H9 (cell line): ENCODE measurements at regions not wholly inside any gene's neighbourhood (a gene's known extent, or its start where the extent isn't known, plus 50 kb on each side); places are given as distances from the start of the nearest gene placed in this dataset.

Source experiments
- DNase-seq: peaks from one replicate; pipeline ENCODE4 v3.0.0-alpha.2; 2017
- H2AFZ ChIP-seq: one replicate; pipeline ENCODE4 v1.6.1; 2013; ENCODE audit warnings: mild to moderate bottlenecking, low read length, control low read depth, moderate library complexity
- H2AK5ac ChIP-seq: 2 replicates; pipeline ENCODE4 v1.6.1; 2013; ENCODE audit warnings: low read length, control low read depth, mixed read lengths; ENCODE audit not compliant: insufficient read length
- H2BK120ac ChIP-seq: one replicate; pipeline ENCODE4 v1.6.1; 2013; ENCODE audit warnings: low read depth, mild to moderate bottlenecking, low read length, control low read depth, inconsistent platforms; ENCODE audit not compliant: poor library complexity, severe bottlenecking
- H2BK12ac ChIP-seq: 2 replicates; pipeline ENCODE4 v1.6.1; 2013; ENCODE audit warnings: low read length, control low read depth, mixed read lengths, low read depth; ENCODE audit not compliant: insufficient read length
- H2BK15ac ChIP-seq: 2 replicates; pipeline ENCODE4 v1.6.1; 2013; ENCODE audit warnings: low read depth, low read length, control low read depth
- H2BK20ac ChIP-seq: one replicate; pipeline ENCODE4 v1.6.1; 2013; ENCODE audit warnings: low read depth, mild to moderate bottlenecking, low read length, control low read depth, inconsistent platforms; ENCODE audit not compliant: poor library complexity, severe bottlenecking
- H2BK5ac ChIP-seq: 2 replicates; pipeline ENCODE4 v1.6.1; 2013; ENCODE audit warnings: low read length, control low read depth, mixed read lengths; ENCODE audit not compliant: insufficient read length
- H3K14ac ChIP-seq: 2 replicates; pipeline ENCODE4 v1.6.1; 2013; ENCODE audit warnings: low read length, control low read depth; ENCODE audit not compliant: insufficient read depth
- H3K18ac ChIP-seq: 2 replicates; pipeline ENCODE4 v1.6.1; 2013; ENCODE audit warnings: low read depth, mild to moderate bottlenecking, mixed read lengths, low read length, control low read depth; ENCODE audit not compliant: insufficient read length
- H3K23ac ChIP-seq: 2 replicates; pipeline ENCODE4 v1.6.1; 2013; ENCODE audit warnings: low read length, control low read depth, mixed read lengths, low read depth; ENCODE audit not compliant: insufficient read length
- H3K23me2 ChIP-seq: 2 replicates; pipeline ENCODE4 v1.6.1; 2013; ENCODE audit warnings: low read depth, mild to moderate bottlenecking, mixed read lengths, low read length, control low read depth; ENCODE audit not compliant: insufficient read length, poor library complexity, severe bottlenecking
- H3K27ac ChIP-seq: 2 replicates; pipeline ENCODE4 v1.5.1; 2013; ENCODE audit warnings: low read length, control low read depth, mixed read lengths, low read depth; ENCODE audit not compliant: insufficient read length
- H3K27me3 ChIP-seq: 2 replicates; pipeline ENCODE4 v1.6.1; 2013; ENCODE audit warnings: low read length, control low read depth, inconsistent platforms; ENCODE audit not compliant: insufficient read depth
- H3K4ac ChIP-seq: 2 replicates; pipeline ENCODE4 v1.6.1; 2013; ENCODE audit warnings: low read depth, mild to moderate bottlenecking, control low read depth, inconsistent platforms, low read length, moderate library complexity
- H3K4me1 ChIP-seq: 2 replicates; pipeline ENCODE4 v1.6.1; 2013; ENCODE audit warnings: low read length, control low read depth, inconsistent platforms; ENCODE audit not compliant: insufficient read depth
- H3K4me2 ChIP-seq: 2 replicates; pipeline ENCODE4 v1.6.1; 2013; ENCODE audit warnings: low read length, control low read depth, mixed read lengths; ENCODE audit not compliant: insufficient read length, insufficient read depth
- H3K56ac ChIP-seq: 2 replicates; pipeline ENCODE4 v1.6.1; 2013; ENCODE audit warnings: low read depth, mild to moderate bottlenecking, mixed read lengths, low read length, control low read depth; ENCODE audit not compliant: insufficient read length
- H3K79me1 ChIP-seq: 2 replicates; pipeline ENCODE4 v1.6.1; 2013; ENCODE audit warnings: low read depth, mild to moderate bottlenecking, moderate library complexity, low read length, control low read depth, inconsistent platforms; ENCODE audit not compliant: insufficient read depth, poor library complexity, severe bottlenecking
- H3K79me2 ChIP-seq: 2 replicates; pipeline ENCODE4 v1.6.1; 2013; ENCODE audit warnings: low read length, control low read depth, inconsistent platforms; ENCODE audit not compliant: insufficient read depth
- H3K9ac ChIP-seq: 2 replicates; pipeline ENCODE4 v1.6.1; 2013; ENCODE audit warnings: low read length, control low read depth, mixed read lengths; ENCODE audit not compliant: insufficient read length; ENCODE audit errors: extremely low read depth
- H3K9me3 ChIP-seq: one replicate; pipeline ENCODE4 v1.6.1; 2013; ENCODE audit warnings: low read depth, low read length, inconsistent platforms; ENCODE audit not compliant: control insufficient read depth
- H3T11ph ChIP-seq: one replicate; pipeline ENCODE4 v1.6.1; 2013; ENCODE audit warnings: mild to moderate bottlenecking, low read length, control low read depth, inconsistent platforms
- H4K20me1 ChIP-seq: one replicate; pipeline ENCODE4 v1.6.1; 2013; ENCODE audit not compliant: control insufficient read depth, insufficient read length, insufficient read depth
- H4K5ac ChIP-seq: 2 replicates; pipeline ENCODE4 v1.6.1; 2013; ENCODE audit warnings: low read depth, mild to moderate bottlenecking, mixed read lengths, low read length, control low read depth; ENCODE audit not compliant: insufficient read length
- H4K8ac ChIP-seq: replicated peaks from 2 replicates; pipeline ENCODE4 v1.6.1; 2013; ENCODE audit warnings: low read length, control low read depth, mixed read lengths, low read depth; ENCODE audit not compliant: insufficient read length
- H4K91ac ChIP-seq: 2 replicates; pipeline ENCODE4 v1.6.1; 2013; ENCODE audit warnings: low read depth, mild to moderate bottlenecking, moderate library complexity, mixed read lengths, low read length, control low read depth; ENCODE audit not compliant: insufficient read length
- H3K27ac Mint-ChIP-seq, 3 experiments: 2 replicates in 2 of 3; 3 replicates in 1 of 3; pipeline ENCODE4 v1.8.0; 2020 to 2021; ENCODE audit warnings: mixed read lengths in 3 of 3, mild to moderate bottlenecking in 1 of 3, moderate library complexity in 1 of 3
- H3K27me3 Mint-ChIP-seq: 2 replicates; pipeline ENCODE4 v1.8.0; 2021; ENCODE audit warnings: low read depth, mild to moderate bottlenecking, moderate library complexity, mixed read lengths
- H3K36me3 Mint-ChIP-seq, 3 experiments: 2 replicates in 2 of 3; 3 replicates in 1 of 3; pipeline ENCODE4 v1.8.0; 2020 to 2021; ENCODE audit warnings: low read depth in 3 of 3, mixed read lengths in 3 of 3; ENCODE audit not compliant: insufficient read depth in 1 of 3
- H3K4me1 Mint-ChIP-seq, 2 experiments: 2 replicates each; pipeline ENCODE4 v1.8.0; 2020; ENCODE audit warnings: mixed read lengths in 2 of 2
- H3K4me3 Mint-ChIP-seq, 2 experiments: 2 replicates in 1 of 2; 3 replicates in 1 of 2; pipeline ENCODE4 v1.8.0; 2020 to 2021; ENCODE audit warnings: mild to moderate bottlenecking in 2 of 2, mixed read lengths in 2 of 2, moderate library complexity in 1 of 2
- H3K9me3 Mint-ChIP-seq, 2 experiments: 2 replicates in 1 of 2; 3 replicates in 1 of 2; pipeline ENCODE4 v1.8.0; 2020; ENCODE audit warnings: mild to moderate bottlenecking in 2 of 2, mixed read lengths in 2 of 2, moderate library complexity in 1 of 2
- CTCF ChIP-seq: fragments of 200-600 bp; sonication (generic); conservative IDR thresholded peaks from 3 replicates; pipeline ENCODE4 v1.8.0; 2021; ENCODE audit warnings: antibody characterized with exemption, mild to moderate bottlenecking
- WGBS: extraction: QIAGEN DNeasy Blood & Tissue Kit; methylation state at CpG from one replicate; pipeline ENCODE4 v1.1.7; 2013; ENCODE audit warnings: missing lambda C conversion rate, low lambda C conversion rate, mixed read lengths; ENCODE audit not compliant: insufficient read length; ENCODE audit errors: extremely low coverage; 5-methylcytosine and 5-hydroxymethylcytosine counted together

GRCh38 chr2:61736953-61737352 is 116.9 kb downstream of the FAM161A start:
- H3K36me3 Mint-ChIP-seq, result no peaks in the 10 kb centered on the region
- no peak overlapping the region for H3K27ac Mint-ChIP-seq
- H3K9me3 ChIP-seq, result no peaks in the 10 kb centered on the region
- no peak overlapping the region for H4K5ac ChIP-seq
- H2AFZ ChIP-seq, result no peak overlapping the region
- no peak overlapping the region for H3K9ac ChIP-seq
- H3K18ac ChIP-seq, result no peak overlapping the region
- H4K8ac ChIP-seq, result no peak overlapping the region
- no peak overlapping the region for H2BK120ac ChIP-seq
- no peaks in the 10 kb centered on the region for H3K9me3 Mint-ChIP-seq
- H3K4me1 Mint-ChIP-seq, result peaks cover 6% of the 10 kb centered on the region in 2 experiments
- no peak for DNase-seq
- H4K91ac ChIP-seq, result no peak overlapping the region
- H3K23me2 ChIP-seq, result no peaks in the 10 kb centered on the region
- no CpG with 5 or more reads among the region's 4 CpGs for WGBS
- TF ChIP-seq CTCF, result no peak
- H3K27me3 Mint-ChIP-seq, result no peaks in the 10 kb centered on the region
- no peak overlapping the region for H2AK5ac ChIP-seq
- H3K4me2 ChIP-seq, result no peak overlapping the region
- H3K4me1 ChIP-seq, result no peaks in the 10 kb centered on the region
- H2BK15ac ChIP-seq, result no peak overlapping the region
- no peak overlapping the region for H3K27ac ChIP-seq
- H3K4ac ChIP-seq, result no peak overlapping the region
- no peak overlapping the region for H2BK20ac ChIP-seq
- no peaks in the 10 kb centered on the region for H3K79me1 ChIP-seq
- H4K20me1 ChIP-seq, result no peaks in the 10 kb centered on the region
- no peak overlapping the region for H3K14ac ChIP-seq
- H3K56ac ChIP-seq, result no peak overlapping the region
- no peak overlapping the region for H2BK12ac ChIP-seq
- H3K4me3 Mint-ChIP-seq, result no peak overlapping the region
- H3T11ph ChIP-seq, result no peak overlapping the region
- H2BK5ac ChIP-seq, result no peak overlapping the region
- H3K79me2 ChIP-seq, result no peaks in the 10 kb centered on the region
- H3K27me3 ChIP-seq, result no peaks in the 10 kb centered on the region
- H3K23ac ChIP-seq, result no peak overlapping the region
